ENCODE measurements at regions not wholly inside any gene's neighbourhood (a gene's known extent, or its start where the extent isn't known, plus 50 kb on each side); places are given as distances from the start of the nearest gene placed in this dataset.

DNA sequence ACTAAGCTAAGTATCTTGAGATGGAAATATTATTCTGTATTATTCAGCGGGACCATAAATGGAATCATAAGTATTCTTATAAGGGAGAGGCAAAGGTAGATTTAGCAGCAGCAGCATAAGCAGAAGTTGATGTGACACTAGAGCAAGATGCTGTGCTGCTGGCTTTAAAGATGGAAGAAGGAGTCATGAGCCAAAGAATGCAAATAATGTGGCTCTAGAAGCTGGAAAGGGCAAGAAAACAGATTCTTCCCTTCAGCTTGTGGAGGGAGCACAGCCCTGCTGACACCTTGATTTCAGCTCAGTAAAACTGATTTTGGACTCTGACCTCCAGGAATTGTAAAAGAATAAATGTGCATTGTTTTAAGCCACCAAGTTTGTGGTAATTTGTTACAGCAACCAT lies 144.2 kb upstream of the ANKRD28 start:
- Histone ChIP-seq H3K36me3 (replicated peaks in 1 of 2; ENCODE audit: control extremely low read depth in 1 of 2, control insufficient read depth in 1 of 2, extremely low read depth in 1 of 2, insufficient read depth in 2 of 2, low read length in 1 of 2) (no peaks in the 10 kb centered on the region), H3K27ac (ENCODE audit: low read length in 2 of 2) (no peak overlapping the region), H3K4me1 (ENCODE audit: control insufficient read depth in 2 of 2, insufficient read depth in 2 of 2, low read length in 2 of 2) (no peaks in the 10 kb centered on the region), H3K4me3 (ENCODE audit: control extremely low read depth in 1 of 5, extremely low read depth in 1 of 5, insufficient read depth in 1 of 5, low read depth in 2 of 5, low read length in 4 of 5) (no peak overlapping the region), H3K27me3 (replicated peaks in 1 of 4; ENCODE audit: control extremely low read depth in 1 of 4, control insufficient read depth in 3 of 4, insufficient read depth in 4 of 4, low read length in 3 of 4) (no peaks in the 10 kb centered on the region), H3K9me3 (ENCODE audit: control extremely low read depth in 1 of 3, control insufficient read depth in 2 of 3, insufficient read depth in 1 of 3, low read length in 2 of 3) (peaks cover 0 to 5% (median 0%) of the 10 kb centered on the region in 3 donors), H3K4me2 (replicated peaks; ENCODE audit: low read depth, low read length, poor library complexity, severe bottlenecking) (no peak overlapping the region), H2AFZ (ENCODE audit: insufficient read depth, low read depth, low read length, poor library complexity, severe bottlenecking) (no peak overlapping the region), H3K9ac (ENCODE audit: low read length) (no peak overlapping the region), H3K79me2 (ENCODE audit: control insufficient read depth, insufficient read depth, low read length) (no peaks in the 10 kb centered on the region), H4K20me1 (ENCODE audit: control insufficient read depth, insufficient read depth, low read length, poor library complexity, severe bottlenecking) (no peaks in the 10 kb centered on the region)
- ChIA-PET POLR2A (no interaction called here), CTCF (no interaction called here)
- ATAC-seq (ENCODE audit: low read depth) (no peak), DNase-seq (no peak)
- Mint-ChIP-seq H3K27ac (no peak overlapping the region), H3K27me3 (peaks cover 3% of the 10 kb centered on the region), H3K4me3 (no peak overlapping the region), H3K4me1 (no peaks in the 10 kb centered on the region), H3K9me3 (ENCODE audit: insufficient read depth) (peaks cover 3% of the 10 kb centered on the region)
- intact Hi-C loops (cut with micrococcal nuclease) = no loop called here
- TF ChIP-seq, protein P1, sequence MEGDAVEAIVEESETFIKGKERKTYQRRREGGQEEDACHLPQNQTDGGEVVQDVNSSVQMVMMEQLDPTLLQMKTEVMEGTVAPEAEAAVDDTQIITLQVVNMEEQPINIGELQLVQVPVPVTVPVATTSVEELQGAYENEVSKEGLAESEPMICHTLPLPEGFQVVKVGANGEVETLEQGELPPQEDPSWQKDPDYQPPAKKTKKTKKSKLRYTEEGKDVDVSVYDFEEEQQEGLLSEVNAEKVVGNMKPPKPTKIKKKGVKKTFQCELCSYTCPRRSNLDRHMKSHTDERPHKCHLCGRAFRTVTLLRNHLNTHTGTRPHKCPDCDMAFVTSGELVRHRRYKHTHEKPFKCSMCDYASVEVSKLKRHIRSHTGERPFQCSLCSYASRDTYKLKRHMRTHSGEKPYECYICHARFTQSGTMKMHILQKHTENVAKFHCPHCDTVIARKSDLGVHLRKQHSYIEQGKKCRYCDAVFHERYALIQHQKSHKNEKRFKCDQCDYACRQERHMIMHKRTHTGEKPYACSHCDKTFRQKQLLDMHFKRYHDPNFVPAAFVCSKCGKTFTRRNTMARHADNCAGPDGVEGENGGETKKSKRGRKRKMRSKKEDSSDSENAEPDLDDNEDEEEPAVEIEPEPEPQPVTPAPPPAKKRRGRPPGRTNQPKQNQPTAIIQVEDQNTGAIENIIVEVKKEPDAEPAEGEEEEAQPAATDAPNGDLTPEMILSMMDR (IDR thresholded peaks at IDR 0.05) = no peak
- TF ChIP-seq EZH2 (IDR thresholded peaks at IDR 0.05; ENCODE audit: borderline replicate concordance, insufficient read depth, low read depth, low read length, poor library complexity, severe bottlenecking) = no peak
- 100% methylated on average over 1 of the region's 1 CpG for WGBS (ENCODE audit: insufficient coverage)

DNA sequence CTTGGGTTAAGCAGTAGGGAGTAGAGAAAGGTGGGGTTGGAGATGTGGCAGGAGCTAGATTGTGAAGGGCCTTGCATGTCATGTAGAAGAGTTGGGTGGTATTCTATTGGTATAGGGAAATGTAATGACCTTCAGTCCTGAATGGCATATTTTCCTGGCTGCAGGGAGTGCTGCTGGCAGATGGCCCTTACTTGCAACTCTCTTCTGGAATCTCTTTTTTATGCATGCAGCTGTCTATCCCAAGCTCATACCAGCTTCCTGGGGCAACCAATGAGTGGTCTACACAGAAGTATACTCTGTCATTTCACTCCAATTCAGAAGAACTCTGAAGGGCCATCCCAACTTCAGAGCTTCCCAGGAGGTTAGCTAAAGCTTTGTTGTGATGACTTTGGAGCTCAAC lies 144.7 kb upstream of the ANKRD28 start:
- no peak overlapping the region for H3K27ac ChIP-seq (ENCODE audit: low read length in 2 of 2)
- TF ChIP-seq EZH2 (IDR thresholded peaks at IDR 0.05; ENCODE audit: borderline replicate concordance, insufficient read depth, low read depth, low read length, poor library complexity, severe bottlenecking) = no peak
- TF ChIP-seq, protein P1 (IDR thresholded peaks at IDR 0.05) = no peak
- H3K9ac ChIP-seq (ENCODE audit: low read length) = no peak overlapping the region
- H3K79me2 ChIP-seq (ENCODE audit: control insufficient read depth, insufficient read depth, low read length) = no peaks in the 10 kb centered on the region
- no peak overlapping the region for H3K4me3 ChIP-seq (ENCODE audit: control extremely low read depth in 1 of 5, extremely low read depth in 1 of 5, insufficient read depth in 1 of 5, low read depth in 2 of 5, low read length in 4 of 5)
- H3K27me3 ChIP-seq (replicated peaks in 1 of 4; ENCODE audit: control extremely low read depth in 1 of 4, control insufficient read depth in 3 of 4, insufficient read depth in 4 of 4, low read length in 3 of 4) = no peaks in the 10 kb centered on the region
- Mint-ChIP-seq H3K4me3 (no peak overlapping the region), H3K4me1 (no peaks in the 10 kb centered on the region), H3K9me3 (ENCODE audit: insufficient read depth) (peaks cover 3% of the 10 kb centered on the region), H3K27me3 (peaks cover 3% of the 10 kb centered on the region), H3K27ac (no peak overlapping the region)
- ChIA-PET POLR2A (no interaction called here), CTCF (no interaction called here)
- ATAC-seq (ENCODE audit: low read depth) (no peak), DNase-seq (no peak)
- H3K4me2 ChIP-seq (replicated peaks; ENCODE audit: low read depth, low read length, poor library complexity, severe bottlenecking) = no peak overlapping the region
- peaks cover 0 to 5% (median 0%) of the 10 kb centered on the region in 3 donors for H3K9me3 ChIP-seq (ENCODE audit: control extremely low read depth in 1 of 3, control insufficient read depth in 2 of 3, insufficient read depth in 1 of 3, low read length in 2 of 3)
- H4K20me1 ChIP-seq (ENCODE audit: control insufficient read depth, insufficient read depth, low read length, poor library complexity, severe bottlenecking) = no peaks in the 10 kb centered on the region
- no peak overlapping the region for H2AFZ ChIP-seq (ENCODE audit: insufficient read depth, low read depth, low read length, poor library complexity, severe bottlenecking)
- H3K4me1 ChIP-seq (ENCODE audit: control insufficient read depth in 2 of 2, insufficient read depth in 2 of 2, low read length in 2 of 2) = no peaks in the 10 kb centered on the region
- intact Hi-C loops (cut with micrococcal nuclease) = no loop called here
- no peaks in the 10 kb centered on the region for H3K36me3 ChIP-seq (replicated peaks in 1 of 2; ENCODE audit: control extremely low read depth in 1 of 2, control insufficient read depth in 1 of 2, extremely low read depth in 1 of 2, insufficient read depth in 2 of 2, low read length in 1 of 2)
